ENCODE measurements at regions not wholly inside any gene's neighbourhood (a gene's known extent, or its start where the extent isn't known, plus 50 kb on each side); places are given as distances from the start of the nearest gene placed in this dataset.

- no peak for DNase-seq (ENCODE audit: low read depth)
Observed at GRCh38 chr2:82675186-82675585, 1783.9 kb downstream of the SUCLG1 start.

- DNase-seq (ENCODE audit: low read depth): no peak
Observed at GRCh38 chr2:82674652-82675051, 1784.4 kb downstream of the SUCLG1 start.

GRCh38 chr2:82667491-82667890, 1791.6 kb downstream of the SUCLG1 start:
- DNase-seq (ENCODE audit: low read depth): no peak

GRCh38 chr2:82665691-82666090, 1793.4 kb downstream of the SUCLG1 start:
- no peak for DNase-seq (ENCODE audit: low read depth)

GRCh38 chr2:82657106-82657505, 1802.0 kb downstream of the SUCLG1 start:
- no peak for DNase-seq (ENCODE audit: low read depth)

GRCh38 chr2:82656420-82656819, 1802.7 kb downstream of the SUCLG1 start:
- no peak for DNase-seq (ENCODE audit: low read depth)

- no peak for DNase-seq (ENCODE audit: low read depth)
Observed at GRCh38 chr2:82652117-82652516, 1807.0 kb downstream of the SUCLG1 start.

- no peak for DNase-seq (ENCODE audit: low read depth)
Observed at GRCh38 chr2:82650038-82650437, 1809.0 kb downstream of the SUCLG1 start.

- no peak for DNase-seq (ENCODE audit: low read depth)
Observed at GRCh38 chr2:82641598-82642180, 1817.4 kb downstream of the SUCLG1 start.

GRCh38 chr2:82636402-82637020, 1822.6 kb downstream of the SUCLG1 start:
- no peak for DNase-seq (ENCODE audit: low read depth)

GRCh38 chr2:82599021-82599420, 1860.1 kb downstream of the SUCLG1 start:
- DNase-seq (ENCODE audit: low read depth): no peak

- no peak for DNase-seq (ENCODE audit: low read depth)
Observed at GRCh38 chr2:82596581-82596980, 1862.5 kb downstream of the SUCLG1 start.

GRCh38 chr2:82591718-82592117, 1867.4 kb downstream of the SUCLG1 start:
- no peak for DNase-seq (ENCODE audit: low read depth)

- no peak for DNase-seq (ENCODE audit: low read depth)
Observed at GRCh38 chr2:82576656-82577055, 1882.4 kb downstream of the SUCLG1 start.

- DNase-seq (ENCODE audit: low read depth): no peak
Observed at GRCh38 chr2:82539280-82539621, 1919.8 kb downstream of the SUCLG1 start.

GRCh38 chr2:82538590-82539279, 1920.3 kb downstream of the SUCLG1 start:
- DNase-seq (ENCODE audit: low read depth): no peak

- DNase-seq (ENCODE audit: low read depth): no peak
Observed at GRCh38 chr2:82528288-82528687, 1930.8 kb downstream of the SUCLG1 start.

- no peak for DNase-seq (ENCODE audit: low read depth)
Observed at GRCh38 chr2:82527124-82527523, 1932.0 kb downstream of the SUCLG1 start.

- DNase-seq (ENCODE audit: low read depth): no peak
Observed at GRCh38 chr2:82526277-82526676, 1932.8 kb downstream of the SUCLG1 start.

- no peak for DNase-seq (ENCODE audit: low read depth)
Observed at GRCh38 chr2:82525744-82526143, 1933.3 kb downstream of the SUCLG1 start.

- DNase-seq (ENCODE audit: low read depth): no peak
Observed at GRCh38 chr2:82524826-82525225, 1934.3 kb downstream of the SUCLG1 start.

- DNase-seq (ENCODE audit: low read depth): no peak
Observed at GRCh38 chr2:82511894-82512293, 1947.2 kb downstream of the SUCLG1 start.

- DNase-seq (ENCODE audit: low read depth): no peak
Observed at GRCh38 chr2:82508702-82509101, 1950.4 kb downstream of the SUCLG1 start.

GRCh38 chr2:82507657-82508056, 1951.4 kb downstream of the SUCLG1 start:
- no peak for DNase-seq (ENCODE audit: low read depth)
